ENCODE measurements at regions not wholly inside any gene's neighbourhood (a gene's known extent, or its start where the extent isn't known, plus 50 kb on each side); places are given as distances from the start of the nearest gene placed in this dataset.

DNA sequence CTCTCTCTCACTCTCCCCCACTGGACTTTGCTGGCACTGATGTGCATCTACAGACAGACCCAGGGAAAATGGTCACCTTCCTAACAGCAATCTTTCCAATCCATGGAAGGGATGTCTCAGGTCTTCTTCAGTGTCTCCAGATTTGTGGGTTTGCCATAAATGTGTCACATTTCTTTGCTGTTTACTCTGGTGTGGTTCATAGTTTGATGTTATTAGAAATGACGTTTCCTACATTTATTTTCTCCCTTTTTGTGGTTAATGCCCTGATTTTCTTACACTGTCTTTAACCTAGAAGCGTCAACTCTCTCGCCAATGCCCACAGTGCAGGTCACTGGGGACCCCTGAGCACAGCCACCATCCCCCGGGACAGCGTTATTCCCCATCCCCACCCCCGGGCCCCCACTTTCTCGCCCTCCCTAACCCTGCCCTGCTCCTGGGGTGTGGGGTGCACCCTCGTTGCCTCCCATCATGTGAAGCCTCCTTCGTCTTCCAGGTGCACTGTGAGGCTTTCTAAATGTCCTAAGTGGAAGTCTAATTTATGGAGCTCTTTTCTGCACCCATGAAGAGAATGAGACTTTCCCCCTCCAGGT lies 86.5 kb downstream of the YTHDF1 start:
- Histone ChIP-seq H3K27ac (ENCODE audit: low read depth in 1 of 2, low read length in 2 of 2) (no peak overlapping the region), H3K27me3 (ENCODE audit: control insufficient read depth in 1 of 2, insufficient read depth in 2 of 2, low read length in 1 of 2) (no peaks in the 10 kb centered on the region), H3K36me3 (ENCODE audit: control insufficient read depth in 1 of 2, insufficient read depth in 2 of 2, low read length in 1 of 2) (no peaks in the 10 kb centered on the region), H3K4me3 (ENCODE audit: low read length in 2 of 2) (no peak overlapping the region), H3K9me3 (ENCODE audit: control insufficient read depth, low read length) (peaks cover 1% of the 10 kb centered on the region), H3K4me1 (ENCODE audit: control insufficient read depth in 1 of 2, insufficient read depth in 2 of 2, low read length in 2 of 2) (no peaks in the 10 kb centered on the region)
- ATAC-seq (ENCODE audit: low FRiP score): no peak
- DNase-seq: peak; percentile 7 to 61
- WGBS, 2 donors: 74% methylated on average over 9 of the region's 9 CpGs
- intact Hi-C loops (cut with DNase I): no loop called here

- Histone ChIP-seq H3K9me3 (ENCODE audit: control insufficient read depth, low read length) (peaks cover 1% of the 10 kb centered on the region), H3K27ac (ENCODE audit: low read depth in 1 of 2, low read length in 2 of 2) (no peak overlapping the region), H3K4me3 (ENCODE audit: low read length in 2 of 2) (no peak overlapping the region), H3K4me1 (ENCODE audit: control insufficient read depth in 1 of 2, insufficient read depth in 2 of 2, low read length in 2 of 2) (no peaks in the 10 kb centered on the region), H3K27me3 (ENCODE audit: control insufficient read depth in 1 of 2, insufficient read depth in 2 of 2, low read length in 1 of 2) (no peaks in the 10 kb centered on the region), H3K36me3 (ENCODE audit: control insufficient read depth in 1 of 2, insufficient read depth in 2 of 2, low read length in 1 of 2) (no peaks in the 10 kb centered on the region)
- intact Hi-C loops (cut with DNase I): no loop called here
- no peak for ATAC-seq (ENCODE audit: low FRiP score)
- WGBS, 2 donors: 84 to 85% methylated on average over 17 of the region's 17 CpGs
- peak; percentile 17 to 64 for DNase-seq
Measured at GRCh38 chr20:63128956-63129355, 87.0 kb downstream of the YTHDF1 start.

GRCh38 chr20:63128367-63128766 lies 87.6 kb downstream of the YTHDF1 start:
- 92 to 95% methylated on average over 30 of the region's 30 CpGs for WGBS, 2 donors
- H3K27ac ChIP-seq (ENCODE audit: low read depth in 1 of 2, low read length in 2 of 2): no peak overlapping the region
- H3K36me3 ChIP-seq (ENCODE audit: control insufficient read depth in 1 of 2, insufficient read depth in 2 of 2, low read length in 1 of 2): no peaks in the 10 kb centered on the region
- peaks cover 1% of the 10 kb centered on the region for H3K9me3 ChIP-seq (ENCODE audit: control insufficient read depth, low read length)
- DNase-seq: peak; percentile 18 to 72
- no peak for ATAC-seq (ENCODE audit: low FRiP score)
- H3K4me3 ChIP-seq (ENCODE audit: low read length in 2 of 2): no peak overlapping the region
- intact Hi-C loops (cut with DNase I): no loop called here
- H3K27me3 ChIP-seq (ENCODE audit: control insufficient read depth in 1 of 2, insufficient read depth in 2 of 2, low read length in 1 of 2): no peaks in the 10 kb centered on the region
- no peaks in the 10 kb centered on the region for H3K4me1 ChIP-seq (ENCODE audit: control insufficient read depth in 1 of 2, insufficient read depth in 2 of 2, low read length in 2 of 2)

DNA sequence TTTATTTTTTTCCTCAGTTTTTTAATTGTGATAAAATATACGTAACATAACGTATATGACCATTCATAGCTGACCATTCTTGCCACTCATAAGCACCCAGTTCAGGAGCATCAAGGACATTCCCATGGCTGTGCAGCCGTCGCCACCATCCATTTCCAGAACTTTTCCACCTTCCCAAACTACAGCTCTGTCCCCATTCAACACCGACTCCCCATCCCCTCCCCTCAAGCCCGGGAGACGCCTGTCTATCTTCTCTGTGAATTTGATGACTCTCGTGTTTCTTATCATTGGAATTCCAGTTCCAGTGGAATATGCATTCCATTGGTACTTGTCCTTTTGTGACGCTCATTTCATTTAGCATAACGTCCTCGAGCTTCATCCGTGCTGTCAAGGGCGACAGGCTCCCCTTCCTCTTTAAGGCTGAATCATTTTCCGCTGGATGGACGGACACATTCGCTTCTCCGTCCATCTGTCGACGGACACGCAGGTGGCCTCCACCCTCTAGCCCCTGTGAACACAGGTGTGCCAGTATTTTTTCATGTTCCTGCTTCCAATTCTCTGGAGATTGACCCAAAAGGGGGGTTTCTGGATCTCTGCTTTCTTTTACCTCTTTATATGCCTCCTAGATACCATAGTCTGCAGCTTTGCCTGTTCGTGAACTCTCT lies 88.1 kb downstream of the YTHDF1 start:
- Histone ChIP-seq H3K4me1 (ENCODE audit: control insufficient read depth in 1 of 2, insufficient read depth in 2 of 2, low read length in 2 of 2) (no peaks in the 10 kb centered on the region), H3K27ac (ENCODE audit: low read depth in 1 of 2, low read length in 2 of 2) (no peak overlapping the region), H3K36me3 (ENCODE audit: control insufficient read depth in 1 of 2, insufficient read depth in 2 of 2, low read length in 1 of 2) (no peaks in the 10 kb centered on the region), H3K4me3 (ENCODE audit: low read length in 2 of 2) (no peak overlapping the region), H3K27me3 (ENCODE audit: control insufficient read depth in 1 of 2, insufficient read depth in 2 of 2, low read length in 1 of 2) (no peaks in the 10 kb centered on the region), H3K9me3 (ENCODE audit: control insufficient read depth, low read length) (peaks cover 4% of the 10 kb centered on the region)
- ATAC-seq (ENCODE audit: low FRiP score) (no peak), DNase-seq (peak; percentile 6 to 40)
- 70 to 71% methylated on average over 21 of the region's 21 CpGs for WGBS, 2 donors
- intact Hi-C loops (cut with DNase I): no loop called here

DNA sequence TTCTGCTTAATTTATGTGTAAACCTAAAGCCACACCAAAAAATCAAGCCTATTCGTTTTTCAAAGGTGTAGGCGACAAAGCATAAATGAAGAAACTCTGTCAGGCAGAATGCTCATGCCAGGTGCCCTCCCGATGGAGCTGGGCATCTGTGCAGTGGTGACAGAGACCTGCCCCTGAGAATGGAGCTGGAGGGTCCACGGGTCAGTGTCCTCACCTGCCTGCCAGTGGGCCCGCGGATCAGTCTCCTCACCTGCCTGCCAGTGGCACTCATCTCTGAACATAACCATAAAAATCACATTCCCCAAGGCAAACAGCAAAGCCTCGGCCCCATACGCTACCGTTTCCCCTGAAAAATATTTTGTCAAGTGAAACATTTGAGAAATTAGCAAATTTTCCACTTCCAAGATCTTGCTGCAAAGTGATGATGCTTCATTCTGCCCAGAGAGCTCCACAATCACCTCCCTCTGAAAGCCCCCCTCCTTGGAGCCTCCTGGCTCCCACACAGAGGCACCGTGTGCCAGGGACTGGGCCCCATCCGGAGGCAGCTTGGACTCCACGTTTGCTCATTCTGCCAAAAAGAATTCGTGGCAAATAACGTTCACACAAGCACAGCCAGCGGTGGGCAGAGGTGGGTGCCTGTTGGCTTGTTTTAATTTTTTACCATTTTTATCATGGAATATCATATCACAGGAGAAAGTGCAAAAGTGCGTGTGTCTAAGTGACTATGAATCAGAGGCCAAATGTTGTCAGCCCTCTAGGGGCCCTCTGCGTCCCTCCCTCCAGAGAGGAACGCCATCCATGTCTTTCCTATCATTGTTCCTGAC lies 88.8 kb downstream of the YTHDF1 start:
- intact Hi-C loops (cut with DNase I): no loop called here
- peak; percentile 11 to 26 for DNase-seq
- WGBS, 2 donors: 52 to 59% methylated on average over 18 of the region's 18 CpGs
- Histone ChIP-seq H3K4me1 (ENCODE audit: control insufficient read depth in 1 of 2, insufficient read depth in 2 of 2, low read length in 2 of 2) (no peaks in the 10 kb centered on the region), H3K9me3 (ENCODE audit: control insufficient read depth, low read length) (peaks cover 4% of the 10 kb centered on the region), H3K27ac (ENCODE audit: low read depth in 1 of 2, low read length in 2 of 2) (no peak overlapping the region), H3K4me3 (ENCODE audit: low read length in 2 of 2) (no peak overlapping the region), H3K27me3 (ENCODE audit: control insufficient read depth in 1 of 2, insufficient read depth in 2 of 2, low read length in 1 of 2) (no peaks in the 10 kb centered on the region), H3K36me3 (ENCODE audit: control insufficient read depth in 1 of 2, insufficient read depth in 2 of 2, low read length in 1 of 2) (no peaks in the 10 kb centered on the region)
- no peak for ATAC-seq (ENCODE audit: low FRiP score)

DNA sequence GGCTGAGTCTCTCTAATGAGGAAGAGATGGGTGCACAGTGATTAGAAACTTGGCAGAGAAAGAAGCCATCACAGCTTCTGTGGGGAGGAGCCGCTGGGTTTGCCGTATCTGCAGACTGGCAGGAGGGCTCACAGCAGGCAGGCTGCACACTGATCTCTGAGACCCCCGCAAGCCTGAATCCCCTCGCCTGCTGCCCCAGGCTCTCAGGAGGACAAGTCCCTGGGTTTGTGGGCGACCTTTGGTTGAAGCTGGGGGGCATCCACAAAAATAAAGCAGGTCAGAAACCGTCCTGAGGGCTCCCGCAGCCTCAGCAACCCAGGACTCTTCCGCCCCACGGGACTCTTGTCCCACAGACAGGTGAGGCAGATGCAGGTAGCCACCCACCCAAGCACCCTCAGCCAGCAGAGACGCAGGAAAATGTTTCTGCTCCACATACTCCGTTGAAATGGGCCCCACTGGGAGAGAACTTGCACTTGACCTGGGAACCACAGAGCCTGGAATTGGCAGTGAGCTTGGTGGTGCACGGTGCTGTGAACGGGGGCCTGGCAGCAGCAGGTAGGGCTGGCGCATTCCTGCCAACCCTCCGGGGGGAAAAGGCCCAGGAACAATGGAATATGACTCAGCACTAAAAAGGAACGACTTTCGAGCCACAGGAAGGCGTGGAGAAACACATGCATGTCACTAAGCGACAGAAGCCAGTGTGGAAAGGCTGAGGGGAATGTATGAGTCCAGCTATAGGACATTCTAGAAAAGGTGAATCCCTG lies 89.9 kb downstream of the YTHDF1 start:
- intact Hi-C loops (cut with DNase I): no loop called here
- Histone ChIP-seq H3K27me3 (ENCODE audit: control insufficient read depth in 1 of 2, insufficient read depth in 2 of 2, low read length in 1 of 2) (no peaks in the 10 kb centered on the region), H3K27ac (ENCODE audit: low read depth in 1 of 2, low read length in 2 of 2) (no peak overlapping the region), H3K4me3 (ENCODE audit: low read length in 2 of 2) (no peak overlapping the region), H3K36me3 (ENCODE audit: control insufficient read depth in 1 of 2, insufficient read depth in 2 of 2, low read length in 1 of 2) (no peaks in the 10 kb centered on the region), H3K4me1 (ENCODE audit: control insufficient read depth in 1 of 2, insufficient read depth in 2 of 2, low read length in 2 of 2) (no peaks in the 10 kb centered on the region), H3K9me3 (ENCODE audit: control insufficient read depth, low read length) (peaks cover 4% of the 10 kb centered on the region)
- DNase-seq (peak; percentile 33 to 41), ATAC-seq (ENCODE audit: low FRiP score) (no peak)
- WGBS, 2 donors: 67 to 73% methylated on average over 19 of the region's 19 CpGs

DNA sequence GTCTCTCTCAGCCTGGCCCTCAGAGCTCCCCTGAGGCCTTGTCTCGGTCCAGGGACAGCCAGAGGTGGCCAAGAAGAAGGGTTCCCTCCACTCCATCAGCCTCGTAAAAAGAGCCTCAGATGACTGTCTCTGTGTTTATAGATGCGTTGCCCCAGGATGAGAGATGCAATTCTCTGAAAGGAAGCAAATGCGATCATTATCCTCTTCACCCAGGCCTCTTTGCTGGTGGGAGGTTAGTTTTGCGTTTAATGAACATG lies 90.4 kb downstream of the YTHDF1 start:
- DNase-seq (no peak), ATAC-seq (ENCODE audit: low FRiP score) (no peak)
- intact Hi-C loops (cut with DNase I): no loop called here
- 59 to 60% methylated on average over 5 of the region's 5 CpGs for WGBS, 2 donors
- H3K4me1 ChIP-seq (ENCODE audit: control insufficient read depth in 1 of 2, insufficient read depth in 2 of 2, low read length in 2 of 2): no peaks in the 10 kb centered on the region
- H3K36me3 ChIP-seq (ENCODE audit: control insufficient read depth in 1 of 2, insufficient read depth in 2 of 2, low read length in 1 of 2): no peaks in the 10 kb centered on the region
- H3K27ac ChIP-seq (ENCODE audit: low read depth in 1 of 2, low read length in 2 of 2): no peak overlapping the region
- no peaks in the 10 kb centered on the region for H3K27me3 ChIP-seq (ENCODE audit: control insufficient read depth in 1 of 2, insufficient read depth in 2 of 2, low read length in 1 of 2)
- no peak overlapping the region for H3K4me3 ChIP-seq (ENCODE audit: low read length in 2 of 2)
- peaks cover 4% of the 10 kb centered on the region for H3K9me3 ChIP-seq (ENCODE audit: control insufficient read depth, low read length)

GRCh38 chr20:63124782-63125580 lies 91.0 kb downstream of the YTHDF1 start:
- H3K36me3 ChIP-seq (ENCODE audit: control insufficient read depth in 1 of 2, insufficient read depth in 2 of 2, low read length in 1 of 2): no peaks in the 10 kb centered on the region
- peaks cover 4% of the 10 kb centered on the region for H3K9me3 ChIP-seq (ENCODE audit: control insufficient read depth, low read length)
- whole genome bisulfite sequencing, 2 donors: 66 to 67% methylated on average over 23 of the region's 23 CpGs
- DNase-seq (peak; percentile 19 to 57), ATAC-seq (ENCODE audit: low FRiP score) (no peak)
- no peak overlapping the region for H3K27ac ChIP-seq (ENCODE audit: low read depth in 1 of 2, low read length in 2 of 2)
- H3K4me1 ChIP-seq (ENCODE audit: control insufficient read depth in 1 of 2, insufficient read depth in 2 of 2, low read length in 2 of 2): no peaks in the 10 kb centered on the region
- no peak overlapping the region for H3K4me3 ChIP-seq (ENCODE audit: low read length in 2 of 2)
- intact Hi-C loops (cut with DNase I): no loop called here
- H3K27me3 ChIP-seq (ENCODE audit: control insufficient read depth in 1 of 2, insufficient read depth in 2 of 2, low read length in 1 of 2): no peaks in the 10 kb centered on the region

Data from aorta (tissue), 5 donors.